DOHH2 (cell line): ENCODE measurements at regions not wholly inside any gene's neighbourhood (a gene's known extent, or its start where the extent isn't known, plus 50 kb on each side); places are given as distances from the start of the nearest gene placed in this dataset.

Experiments
- EZH2phosphoT487 ChIP-seq: fragments of 200-600 bp; sonication (generic); IDR thresholded peaks from 2 replicates; pipeline ENCODE4 v1.6.1; 2017; ENCODE audit warnings: borderline replicate concordance, mild to moderate bottlenecking, antibody characterized with exemption, low read length, moderate library complexity, mixed read lengths
- TF ChIP-seq, protein P1 (sequence below): fragments of 200-600 bp; sonication (generic); IDR thresholded peaks from one replicate; pipeline ENCODE4 v1.5.1; 2014; ENCODE audit warnings: antibody characterized with exemption, mild to moderate bottlenecking, low read depth, low read length; ENCODE audit not compliant: poor library complexity, severe bottlenecking

- no peak for TF ChIP-seq EZH2phosphoT487
- TF ChIP-seq, protein P1, sequence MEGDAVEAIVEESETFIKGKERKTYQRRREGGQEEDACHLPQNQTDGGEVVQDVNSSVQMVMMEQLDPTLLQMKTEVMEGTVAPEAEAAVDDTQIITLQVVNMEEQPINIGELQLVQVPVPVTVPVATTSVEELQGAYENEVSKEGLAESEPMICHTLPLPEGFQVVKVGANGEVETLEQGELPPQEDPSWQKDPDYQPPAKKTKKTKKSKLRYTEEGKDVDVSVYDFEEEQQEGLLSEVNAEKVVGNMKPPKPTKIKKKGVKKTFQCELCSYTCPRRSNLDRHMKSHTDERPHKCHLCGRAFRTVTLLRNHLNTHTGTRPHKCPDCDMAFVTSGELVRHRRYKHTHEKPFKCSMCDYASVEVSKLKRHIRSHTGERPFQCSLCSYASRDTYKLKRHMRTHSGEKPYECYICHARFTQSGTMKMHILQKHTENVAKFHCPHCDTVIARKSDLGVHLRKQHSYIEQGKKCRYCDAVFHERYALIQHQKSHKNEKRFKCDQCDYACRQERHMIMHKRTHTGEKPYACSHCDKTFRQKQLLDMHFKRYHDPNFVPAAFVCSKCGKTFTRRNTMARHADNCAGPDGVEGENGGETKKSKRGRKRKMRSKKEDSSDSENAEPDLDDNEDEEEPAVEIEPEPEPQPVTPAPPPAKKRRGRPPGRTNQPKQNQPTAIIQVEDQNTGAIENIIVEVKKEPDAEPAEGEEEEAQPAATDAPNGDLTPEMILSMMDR = no peak
These were observed 519.3 kb downstream of the BCL11B start for GRCh38 chr14:98752660-98753059.
